Right lung (tissue), 2 donors: ENCODE measurements at regions not wholly inside any gene's neighbourhood (a gene's known extent, or its start where the extent isn't known, plus 50 kb on each side); places are given as distances from the start of the nearest gene placed in this dataset.

Experiments
- DNase-seq, 2 donors: peaks; one replicate each; pipeline ENCODE4 v3.0.0-alpha.2; 2013

DNA sequence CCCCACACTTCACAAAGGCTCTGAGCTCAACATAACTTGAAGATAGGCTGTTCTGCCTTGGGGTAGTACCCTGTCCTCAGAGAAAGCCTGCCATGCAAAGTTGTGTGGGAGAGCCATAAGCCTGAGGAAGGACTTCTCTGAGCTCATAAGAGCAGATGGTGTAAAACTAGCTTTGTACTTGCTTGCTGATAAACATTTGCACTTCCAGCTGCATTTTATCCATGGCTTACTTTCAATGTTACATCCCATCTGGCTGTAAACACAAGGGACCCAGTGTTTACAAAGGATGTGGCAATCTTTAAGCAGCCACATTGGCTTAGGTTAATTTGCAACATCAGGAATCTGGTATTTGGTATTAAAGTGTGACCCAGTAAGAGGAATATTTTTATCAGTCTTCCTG is 258.1 kb downstream of the IPO8 start:
- peak; percentile 64 to 71 for DNase-seq

DNA sequence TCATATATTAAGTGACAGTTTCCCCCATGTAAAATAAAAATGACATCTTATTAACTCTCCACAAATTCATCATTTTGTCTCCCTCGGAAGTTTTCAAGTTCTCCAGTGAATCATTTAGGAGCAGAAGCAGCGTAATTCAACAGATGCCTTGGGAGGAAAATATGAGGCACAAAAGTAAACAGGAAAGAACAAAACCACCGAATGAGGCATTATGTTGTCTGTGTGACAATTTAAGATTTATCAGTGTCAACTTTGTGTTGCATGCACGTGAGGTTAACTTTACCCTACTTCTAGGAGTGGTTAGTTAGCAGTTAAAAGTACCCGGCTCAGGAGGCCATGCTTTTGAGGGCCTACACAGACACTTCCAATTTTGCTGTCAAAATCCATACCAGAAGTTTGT is 258.6 kb downstream of the IPO8 start:
- DNase-seq: no peak

DNA sequence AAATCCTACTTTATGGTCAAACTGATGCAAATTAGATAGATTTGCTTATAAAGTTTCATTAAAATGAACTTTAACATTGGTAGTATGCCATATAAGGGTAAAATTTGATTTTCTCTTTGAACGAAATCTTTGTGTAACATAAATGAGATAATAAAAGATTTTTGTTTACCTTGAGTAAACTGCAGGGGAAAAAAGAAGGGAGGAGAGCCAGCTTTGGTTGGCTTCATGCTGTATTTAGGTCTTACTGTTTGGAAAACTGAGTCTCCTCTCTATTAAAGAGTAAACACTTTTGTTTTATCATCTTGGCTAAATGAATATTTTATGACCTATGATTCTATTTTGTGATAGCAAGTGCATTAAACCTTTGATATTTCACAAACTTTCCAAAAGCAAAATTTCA is 267.6 kb downstream of the IPO8 start:
- no peak for DNase-seq

- DNase-seq: no peak
These were observed 268.1 kb downstream of the IPO8 start for GRCh38 chr12:30427555-30427954.

- DNase-seq: no peak
These were observed 270.2 kb downstream of the IPO8 start for GRCh38 chr12:30425445-30425844.

DNA sequence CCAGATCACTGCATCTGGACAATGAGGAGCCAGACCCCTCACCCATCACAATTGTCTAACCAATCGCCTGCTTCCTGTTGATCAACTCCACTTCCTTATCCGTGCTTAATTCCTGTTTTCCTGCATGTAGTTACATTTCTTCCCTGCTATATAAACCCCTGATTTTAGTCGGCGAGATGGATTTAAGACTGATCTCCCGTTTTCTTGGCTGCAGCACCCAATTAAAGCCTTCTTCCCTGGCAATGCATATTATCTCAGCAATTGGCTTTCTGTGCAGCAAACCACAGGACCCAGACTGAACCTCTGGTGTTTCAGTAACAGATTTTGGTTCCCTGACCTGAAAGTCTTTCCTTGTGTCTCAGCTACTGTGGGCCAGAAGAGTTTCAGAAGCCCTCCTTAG is 272.3 kb downstream of the IPO8 start:
- DNase-seq: no peak

DNA sequence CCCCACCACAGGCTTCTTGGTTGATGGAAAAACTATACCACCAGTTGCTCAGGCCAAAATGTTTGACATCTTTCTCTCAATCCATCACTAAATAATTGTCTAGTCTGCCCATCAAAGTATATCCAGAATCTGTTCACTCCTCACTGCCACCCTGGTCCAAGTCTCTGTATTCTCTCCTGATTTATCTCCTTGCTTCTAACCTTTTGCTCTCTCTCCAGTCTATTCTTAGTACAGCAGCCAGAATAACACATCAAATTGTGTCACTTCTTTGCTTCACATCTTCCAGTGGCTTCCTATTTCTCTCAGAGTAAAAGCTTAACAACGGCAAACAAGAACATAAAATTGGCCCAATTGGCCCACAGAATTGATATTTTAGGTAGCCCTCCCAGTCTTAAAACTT is 272.8 kb downstream of the IPO8 start:
- no peak for DNase-seq

- DNase-seq: no peak
These were observed 275.1 kb downstream of the IPO8 start for GRCh38 chr12:30420561-30420960.

GRCh38 chr12:30417697-30418231 is 277.9 kb downstream of the IPO8 start:
- DNase-seq: no peak

- DNase-seq: no peak
These were observed 279.0 kb downstream of the IPO8 start for GRCh38 chr12:30416631-30417030.

GRCh38 chr12:30415777-30416176 is 279.9 kb downstream of the IPO8 start:
- DNase-seq: no peak

- no peak for DNase-seq
These were observed 281.2 kb downstream of the IPO8 start for GRCh38 chr12:30414507-30414906.

DNA sequence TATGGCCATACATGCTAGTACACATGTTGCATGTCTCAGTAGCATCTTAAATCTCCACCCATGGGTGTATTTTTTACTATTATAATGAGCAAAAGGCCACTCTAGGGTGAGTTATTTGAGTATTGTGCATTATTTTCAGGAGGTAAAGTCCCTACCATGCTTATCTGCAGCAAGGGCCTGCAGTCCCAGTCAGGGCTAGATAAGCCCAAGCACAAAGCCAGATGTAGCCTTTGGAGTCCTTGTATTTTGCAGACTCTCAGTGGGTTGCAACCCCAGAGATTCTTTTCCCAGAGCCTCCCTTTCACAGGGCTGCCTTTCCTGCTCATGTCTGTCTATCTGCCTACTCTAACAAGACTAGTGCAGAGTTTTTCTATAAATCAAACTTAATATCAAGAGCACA is 295.3 kb downstream of the IPO8 start:
- DNase-seq: no peak

GRCh38 chr12:30399859-30400258 is 295.8 kb downstream of the IPO8 start:
- DNase-seq: no peak

- DNase-seq: no peak
These were observed 299.1 kb downstream of the IPO8 start for GRCh38 chr12:30396576-30396975.

- no peak for DNase-seq
These were observed 300.5 kb downstream of the IPO8 start for GRCh38 chr12:30395190-30395589.

DNA sequence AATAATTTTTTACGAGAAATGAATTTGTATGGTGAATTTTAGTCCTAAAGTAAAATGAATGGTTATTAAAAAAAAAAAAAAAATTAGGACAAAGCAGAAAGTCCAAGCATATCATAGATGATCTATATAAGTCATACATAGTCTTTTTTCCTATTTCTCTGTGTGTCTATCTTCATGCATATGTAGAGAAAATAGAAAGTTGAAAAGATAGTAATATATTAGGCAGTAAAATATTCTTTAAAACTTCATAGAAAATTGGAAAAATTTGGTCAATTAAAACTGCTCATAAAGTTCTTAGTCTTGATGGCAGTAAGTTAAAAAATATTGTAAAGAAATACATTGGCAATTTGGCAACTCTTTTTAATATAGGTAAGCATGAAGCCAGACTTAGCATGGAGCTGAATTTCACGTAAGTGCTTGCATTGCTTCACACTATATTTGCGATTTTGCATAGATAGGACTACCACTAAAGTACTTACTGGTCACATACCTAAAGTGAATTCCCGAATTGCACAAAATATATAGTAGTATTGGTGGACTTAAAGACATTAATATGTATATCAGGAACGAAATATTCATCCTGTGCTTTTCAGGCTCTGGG is 303.8 kb downstream of the IPO8 start:
- DNase-seq: no peak

DNA sequence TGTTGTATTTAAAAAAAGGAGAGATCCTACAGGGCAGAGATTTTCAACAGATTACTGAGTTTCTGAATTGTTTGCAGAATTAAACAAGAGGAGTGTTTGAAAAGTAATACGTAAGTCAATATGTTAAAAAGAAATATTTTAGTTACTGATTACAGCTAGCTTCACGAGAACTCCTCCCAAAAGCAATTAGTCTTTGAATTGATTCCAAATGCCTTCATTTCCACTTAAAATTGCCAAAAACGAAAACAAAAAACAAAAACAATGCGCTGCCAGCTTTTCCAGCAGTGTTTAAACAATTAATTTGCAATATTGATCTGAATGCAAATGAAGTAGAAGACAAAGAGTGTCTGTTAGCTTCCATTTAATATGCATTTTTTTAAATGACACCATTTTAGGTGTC is 310.0 kb downstream of the IPO8 start:
- no peak for DNase-seq

DNA sequence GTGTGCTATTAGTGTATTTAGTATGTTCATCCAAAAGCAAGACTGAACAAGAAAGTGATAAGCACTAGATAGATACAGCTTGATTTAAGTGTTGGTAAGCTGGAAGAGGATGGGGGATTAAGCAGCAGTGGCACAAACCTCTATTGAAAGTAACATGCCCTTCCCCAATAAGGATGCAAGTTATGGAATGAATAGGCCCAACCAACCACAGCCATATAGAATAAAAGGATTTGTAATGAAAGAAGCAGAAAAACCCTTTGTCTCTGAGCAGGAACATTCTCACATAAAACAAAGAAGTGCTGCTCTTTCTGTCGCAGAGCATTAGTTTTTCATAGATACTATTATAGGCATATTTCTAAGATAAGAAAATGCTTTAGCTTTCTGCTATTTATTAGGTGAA is 310.7 kb downstream of the IPO8 start:
- no peak for DNase-seq

DNA sequence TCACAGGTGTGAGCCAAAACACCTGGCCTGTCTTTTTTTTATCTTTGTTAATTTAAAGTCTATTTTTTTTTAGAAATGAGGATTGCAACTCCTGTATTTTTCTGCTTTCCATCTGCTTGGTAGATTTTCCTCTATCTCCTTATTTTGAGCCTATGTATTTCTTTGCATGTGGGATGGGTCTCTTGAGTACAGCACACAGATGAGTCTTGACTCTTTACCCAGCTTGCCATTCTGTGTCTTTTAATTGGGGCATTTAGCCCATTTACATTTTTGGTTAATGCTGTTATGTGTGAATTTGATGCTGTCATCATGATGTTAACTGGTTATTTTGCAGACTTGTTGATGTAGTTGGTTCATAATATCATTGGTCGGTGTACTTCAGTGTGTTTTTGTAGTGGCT is 317.4 kb downstream of the IPO8 start:
- DNase-seq: no peak

DNA sequence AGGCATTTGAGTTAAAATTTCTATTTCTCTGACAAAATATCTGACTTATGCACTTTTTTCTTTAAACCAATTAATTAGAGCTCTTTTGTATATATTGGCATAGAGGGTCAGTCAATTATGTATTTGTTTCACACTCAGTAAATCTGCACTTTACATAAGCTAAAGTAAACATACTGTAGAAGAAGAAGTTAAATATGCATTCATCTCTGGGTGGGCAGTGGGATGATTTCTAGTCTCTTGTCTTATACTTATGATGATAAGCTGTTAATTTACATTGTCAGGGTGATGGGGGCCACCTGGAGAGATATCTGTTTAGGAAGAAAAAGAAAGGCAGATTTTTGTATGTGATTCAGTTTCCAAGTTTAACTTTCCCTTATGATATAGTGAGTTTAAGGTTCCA is 330.8 kb downstream of the IPO8 start:
- peak; percentile 34 to 51 for DNase-seq

DNA sequence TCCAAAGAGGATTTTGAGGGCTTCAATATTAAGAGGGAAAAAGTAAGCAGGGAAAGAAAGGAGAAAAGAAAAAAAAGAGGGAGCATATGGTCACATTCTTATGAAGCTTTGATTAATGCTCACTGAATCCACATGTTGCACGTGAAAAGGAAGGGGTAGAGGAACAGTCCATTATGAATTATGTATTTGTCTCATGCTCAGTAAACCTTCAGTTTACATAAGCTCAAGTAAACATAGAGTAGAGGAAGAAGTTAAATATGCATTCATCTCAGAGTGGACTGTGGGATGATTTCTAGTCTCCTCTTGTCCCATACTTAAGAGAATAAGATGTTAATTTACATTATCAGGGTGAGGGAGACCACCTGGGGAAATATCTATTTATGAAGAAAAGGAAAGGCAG is 334.5 kb downstream of the IPO8 start:
- no peak for DNase-seq

DNA sequence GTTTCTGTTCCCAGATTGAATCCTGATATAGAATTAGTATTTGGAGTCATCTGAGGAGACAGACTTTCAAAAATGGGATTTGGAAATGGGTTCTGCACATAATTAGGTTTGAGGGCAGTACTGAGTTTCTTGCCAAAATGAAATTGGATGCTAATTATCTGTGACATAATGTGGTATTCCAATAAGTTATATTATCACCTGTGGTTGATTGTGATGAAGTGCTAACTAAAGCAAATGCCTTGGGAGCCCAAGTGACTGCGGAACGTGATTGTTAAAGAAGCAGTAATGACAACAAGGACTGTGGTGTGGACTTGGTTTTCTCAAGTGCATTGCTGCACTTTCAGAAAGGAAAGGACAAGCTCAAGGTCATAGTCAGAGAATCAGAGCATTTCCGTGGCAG is 337.0 kb downstream of the IPO8 start:
- DNase-seq: peak; percentile 40 to 55

- peak; percentile 78 to 81 for DNase-seq
These were observed 337.7 kb downstream of the IPO8 start for GRCh38 chr12:30357766-30358490.
